ENCODE measurements at regions not wholly inside any gene's neighbourhood (a gene's known extent, or its start where the extent isn't known, plus 50 kb on each side); places are given as distances from the start of the nearest gene placed in this dataset.

DNA sequence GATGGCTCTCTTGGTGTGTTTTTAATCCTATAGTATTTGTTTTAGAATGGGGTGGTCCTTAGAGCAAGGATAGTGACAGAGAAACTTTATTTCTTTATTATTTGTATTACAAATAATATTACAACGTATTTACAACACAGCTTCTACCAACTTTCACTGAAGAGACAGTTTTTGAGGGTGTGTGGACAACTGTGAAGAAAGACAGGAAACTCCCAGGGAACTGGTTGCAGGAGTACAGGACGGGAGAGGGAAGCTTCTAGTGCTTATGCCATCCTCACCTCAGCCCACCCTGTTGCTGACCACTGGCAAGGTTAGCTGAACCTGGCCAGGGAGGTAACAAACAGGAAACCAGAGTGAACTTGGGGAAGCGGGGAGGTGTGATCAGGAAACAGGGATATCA lies 251.7 kb downstream of the BCL11A start:
- no peaks in the 10 kb centered on the region for H3K4me1 ChIP-seq (ENCODE audit: low read depth)
- no peaks in the 10 kb centered on the region for H3K27me3 ChIP-seq
- no peaks in the 10 kb centered on the region for H3K9me3 ChIP-seq (ENCODE audit: low read depth)
- H3K27ac ChIP-seq: no peak overlapping the region
- H3K36me3 ChIP-seq: no peaks in the 10 kb centered on the region
- no peak overlapping the region for H3K4me3 ChIP-seq
- TF ChIP-seq, protein P1, sequence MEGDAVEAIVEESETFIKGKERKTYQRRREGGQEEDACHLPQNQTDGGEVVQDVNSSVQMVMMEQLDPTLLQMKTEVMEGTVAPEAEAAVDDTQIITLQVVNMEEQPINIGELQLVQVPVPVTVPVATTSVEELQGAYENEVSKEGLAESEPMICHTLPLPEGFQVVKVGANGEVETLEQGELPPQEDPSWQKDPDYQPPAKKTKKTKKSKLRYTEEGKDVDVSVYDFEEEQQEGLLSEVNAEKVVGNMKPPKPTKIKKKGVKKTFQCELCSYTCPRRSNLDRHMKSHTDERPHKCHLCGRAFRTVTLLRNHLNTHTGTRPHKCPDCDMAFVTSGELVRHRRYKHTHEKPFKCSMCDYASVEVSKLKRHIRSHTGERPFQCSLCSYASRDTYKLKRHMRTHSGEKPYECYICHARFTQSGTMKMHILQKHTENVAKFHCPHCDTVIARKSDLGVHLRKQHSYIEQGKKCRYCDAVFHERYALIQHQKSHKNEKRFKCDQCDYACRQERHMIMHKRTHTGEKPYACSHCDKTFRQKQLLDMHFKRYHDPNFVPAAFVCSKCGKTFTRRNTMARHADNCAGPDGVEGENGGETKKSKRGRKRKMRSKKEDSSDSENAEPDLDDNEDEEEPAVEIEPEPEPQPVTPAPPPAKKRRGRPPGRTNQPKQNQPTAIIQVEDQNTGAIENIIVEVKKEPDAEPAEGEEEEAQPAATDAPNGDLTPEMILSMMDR (IDR thresholded peaks at IDR 0.05; ENCODE audit: low read depth, low read length): no peak
- no peak for DNase-seq (ENCODE audit: low read depth in 1 of 2, low spot score in 1 of 2)

DNA sequence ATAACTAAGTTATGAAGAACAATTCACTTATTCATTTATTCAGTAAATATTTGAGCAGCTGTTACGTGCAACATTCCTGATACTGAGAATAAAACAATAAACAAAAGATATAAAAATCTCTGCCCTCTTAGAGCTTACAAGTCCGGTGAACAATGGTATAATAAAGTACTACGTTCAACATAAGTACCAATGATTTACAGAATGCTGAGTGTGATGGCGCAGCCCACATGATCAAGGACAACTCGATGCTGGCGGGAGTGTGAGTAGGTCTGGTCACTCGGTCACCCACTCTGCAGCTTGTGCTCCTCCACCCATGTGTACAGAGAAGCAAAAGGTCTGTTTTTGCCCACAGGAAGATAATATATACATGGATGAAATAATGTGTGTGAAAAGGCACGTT lies 254.3 kb downstream of the BCL11A start:
- H3K27me3 ChIP-seq: no peaks in the 10 kb centered on the region
- no peaks in the 10 kb centered on the region for H3K4me1 ChIP-seq (ENCODE audit: low read depth)
- H3K36me3 ChIP-seq: no peaks in the 10 kb centered on the region
- H3K9me3 ChIP-seq (ENCODE audit: low read depth): no peaks in the 10 kb centered on the region
- no peak overlapping the region for H3K27ac ChIP-seq
- no peak for DNase-seq (ENCODE audit: low read depth in 1 of 2, low spot score in 1 of 2)
- TF ChIP-seq, protein P1 (IDR thresholded peaks at IDR 0.05; ENCODE audit: low read depth, low read length): no peak
- no peak overlapping the region for H3K4me3 ChIP-seq

DNA sequence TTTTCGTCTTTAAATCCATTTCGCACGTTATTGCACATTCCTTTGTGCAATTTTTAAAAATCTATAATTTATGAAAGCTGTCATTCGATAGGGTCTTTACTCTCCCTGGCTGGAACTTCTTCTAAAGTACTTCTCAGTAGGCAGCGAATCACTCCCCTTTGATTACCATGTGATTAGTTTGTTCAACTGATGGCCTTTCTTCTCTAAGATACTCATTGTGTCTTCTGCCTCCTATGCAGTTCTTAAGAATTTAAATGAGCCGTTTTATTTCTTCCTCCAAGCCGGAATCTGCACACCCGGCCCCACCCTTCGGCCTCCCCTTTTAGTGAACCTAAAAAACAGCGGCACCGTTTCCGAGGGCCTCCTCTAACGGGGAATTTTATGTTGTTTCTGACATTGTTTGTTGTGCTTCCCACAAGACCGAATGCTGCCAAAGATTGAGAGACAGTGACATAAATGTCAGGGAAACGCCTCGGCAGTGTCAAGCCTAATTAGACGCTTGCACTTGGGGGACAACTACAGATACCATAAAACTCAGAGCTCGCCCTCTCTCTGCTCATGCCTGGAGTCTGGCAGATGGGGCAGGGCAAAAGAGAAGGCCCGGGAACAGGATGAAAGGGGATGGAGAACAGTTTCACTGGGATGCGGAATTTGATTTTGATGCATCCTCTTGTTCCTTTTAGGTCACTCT lies 255.3 kb downstream of the BCL11A start:
- Histone ChIP-seq H3K9me3 (ENCODE audit: low read depth) (no peaks in the 10 kb centered on the region), H3K36me3 (no peaks in the 10 kb centered on the region), H3K4me3 (no peak overlapping the region), H3K27me3 (no peaks in the 10 kb centered on the region), H3K27ac (no peak overlapping the region), H3K4me1 (ENCODE audit: low read depth) (no peaks in the 10 kb centered on the region)
- no peak for DNase-seq (ENCODE audit: low read depth in 1 of 2, low spot score in 1 of 2)
- TF ChIP-seq, protein P1 (IDR thresholded peaks at IDR 0.05; ENCODE audit: low read depth, low read length): no peak

DNA sequence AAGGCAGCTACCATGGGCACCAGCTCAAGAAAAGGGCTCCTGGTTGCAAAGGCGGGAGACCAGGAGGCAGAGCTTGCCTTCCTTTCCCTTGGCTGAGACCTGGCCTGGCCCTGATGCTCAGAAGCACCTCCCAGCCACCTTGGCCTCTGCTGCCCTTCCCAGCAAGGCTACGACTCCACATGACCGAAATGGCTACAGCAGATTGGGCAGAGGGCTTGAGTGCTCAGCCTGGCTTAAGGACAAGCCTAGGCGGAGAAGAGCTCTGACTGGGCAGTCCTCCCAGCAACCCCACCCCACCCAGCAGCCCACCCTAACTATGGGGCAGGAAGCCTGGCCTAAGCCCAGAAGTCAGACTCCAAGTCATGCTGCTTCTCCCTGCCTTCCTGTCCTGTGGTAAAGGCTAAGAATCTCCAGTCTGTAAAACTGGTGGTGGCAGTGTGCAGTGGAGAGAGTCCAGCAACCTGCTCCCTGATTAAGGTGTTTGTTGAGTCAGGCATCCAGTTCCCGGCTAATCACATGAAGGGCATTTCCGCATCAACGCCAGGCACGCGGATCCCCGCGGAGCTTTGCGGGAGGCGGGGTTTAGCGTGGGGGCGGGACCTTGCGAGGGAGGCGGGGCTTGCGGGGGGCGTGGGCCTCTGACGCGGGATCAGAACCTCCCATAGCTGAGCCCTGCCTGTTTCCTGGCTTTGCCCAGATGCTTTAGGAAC lies 256.0 kb downstream of the BCL11A start:
- H3K9me3 ChIP-seq (ENCODE audit: low read depth): no peaks in the 10 kb centered on the region
- no peak for DNase-seq (ENCODE audit: low read depth in 1 of 2, low spot score in 1 of 2)
- no peaks in the 10 kb centered on the region for H3K36me3 ChIP-seq
- no peak overlapping the region for H3K27ac ChIP-seq
- no peaks in the 10 kb centered on the region for H3K4me1 ChIP-seq (ENCODE audit: low read depth)
- no peak overlapping the region for H3K4me3 ChIP-seq
- no peaks in the 10 kb centered on the region for H3K27me3 ChIP-seq
- TF ChIP-seq, protein P1 (IDR thresholded peaks at IDR 0.05; ENCODE audit: low read depth, low read length): no peak

DNA sequence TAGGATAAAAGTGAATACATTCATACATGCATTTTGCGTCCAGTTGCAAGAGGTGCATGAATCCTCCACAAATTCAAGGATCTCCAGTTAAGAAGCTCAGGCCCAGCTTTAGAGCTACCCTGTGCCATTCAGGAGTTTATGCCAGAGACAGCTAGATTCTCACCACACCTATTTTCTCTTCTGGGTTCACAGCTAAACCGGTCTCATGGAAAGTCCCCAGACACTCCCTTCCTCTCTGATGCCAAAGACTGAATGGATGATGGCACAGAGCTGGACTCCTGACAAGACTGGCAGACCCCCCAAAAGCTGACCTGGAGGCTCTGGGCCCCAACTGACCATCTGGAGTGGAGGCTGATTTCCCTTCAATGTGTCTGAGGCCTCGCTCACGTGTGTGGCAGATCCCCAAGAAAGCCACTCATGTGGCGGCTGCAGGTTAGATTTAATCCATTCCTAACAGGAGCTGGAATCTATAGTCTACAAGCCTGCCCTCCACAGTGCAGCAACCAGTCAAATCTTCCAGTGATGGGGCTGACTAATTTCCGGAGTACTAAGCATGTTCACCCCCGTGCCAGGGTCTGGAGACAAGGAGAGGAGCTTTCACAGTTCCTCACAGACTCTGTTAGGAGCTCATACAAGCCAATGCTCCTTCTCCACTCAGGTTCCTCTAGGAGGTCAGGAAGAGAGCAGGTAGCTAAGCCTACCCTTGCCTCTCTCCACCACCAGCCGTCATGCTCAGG lies 257.1 kb downstream of the BCL11A start:
- Histone ChIP-seq H3K36me3 (no peaks in the 10 kb centered on the region), H3K9me3 (ENCODE audit: low read depth) (no peaks in the 10 kb centered on the region), H3K27ac (no peak overlapping the region), H3K4me3 (no peak overlapping the region), H3K27me3 (no peaks in the 10 kb centered on the region), H3K4me1 (ENCODE audit: low read depth) (no peaks in the 10 kb centered on the region)
- TF ChIP-seq, protein P1 (IDR thresholded peaks at IDR 0.05; ENCODE audit: low read depth, low read length): no peak
- DNase-seq (ENCODE audit: low read depth in 1 of 2, low spot score in 1 of 2): no peak
